HL-60 (cell line): ENCODE measurements at regions not wholly inside any gene's neighbourhood (a gene's known extent, or its start where the extent isn't known, plus 50 kb on each side); places are given as distances from the start of the nearest gene placed in this dataset.

ENCODE experiments used
- DNase-seq, 2 experiments: peaks; one replicate each; pipeline ENCODE4 v3.0.0-alpha.2; 2010 to 2020; ENCODE audit warnings: low read depth in 1 of 2, low spot score in 1 of 2
- H3K27ac ChIP-seq: fragments of 250-450 bp; sonication (Bioruptor Pico); replicated peaks from 2 replicates; pipeline ENCODE4 v1.5.1; 2020; ENCODE audit warnings: mild to moderate bottlenecking, moderate library complexity
- H3K27me3 ChIP-seq: fragments of 250-450 bp; sonication (Bioruptor Pico); 2 replicates; pipeline ENCODE4 v1.5.1; 2021; ENCODE audit warnings: mild to moderate bottlenecking, moderate library complexity; ENCODE audit not compliant: insufficient read depth, poor library complexity, severe bottlenecking
- H3K4me3 ChIP-seq: replicated peaks from 2 replicates; pipeline ENCODE4 v1.5.1; 2011; ENCODE audit warnings: mild to moderate bottlenecking, control low read depth, low read length; ENCODE audit not compliant: insufficient read depth
- GABPA ChIP-seq: IDR thresholded peaks from 2 replicates; pipeline ENCODE4 v1.6.1; 2012; ENCODE audit warnings: low read depth
- POLR2AphosphoS5 ChIP-seq: IDR thresholded peaks from 2 replicates; pipeline ENCODE4 v1.6.1; 2012; ENCODE audit warnings: low read depth
- SPI1 ChIP-seq: IDR thresholded peaks from 2 replicates; pipeline ENCODE4 v1.6.1; 2012; ENCODE audit warnings: low read depth, mild to moderate bottlenecking, borderline replicate concordance
- TF ChIP-seq, protein P1 (sequence below): IDR thresholded peaks from one replicate; pipeline ENCODE4 v1.5.1; 2011; ENCODE audit warnings: low read length, control low read depth, inconsistent platforms; ENCODE audit not compliant: insufficient read depth
- TF ChIP-seq, protein P2 (sequence below): IDR thresholded peaks from 2 replicates; pipeline ENCODE4 v1.6.1; 2012; ENCODE audit warnings: low read depth; ENCODE audit not compliant: insufficient replicate concordance

DNA sequence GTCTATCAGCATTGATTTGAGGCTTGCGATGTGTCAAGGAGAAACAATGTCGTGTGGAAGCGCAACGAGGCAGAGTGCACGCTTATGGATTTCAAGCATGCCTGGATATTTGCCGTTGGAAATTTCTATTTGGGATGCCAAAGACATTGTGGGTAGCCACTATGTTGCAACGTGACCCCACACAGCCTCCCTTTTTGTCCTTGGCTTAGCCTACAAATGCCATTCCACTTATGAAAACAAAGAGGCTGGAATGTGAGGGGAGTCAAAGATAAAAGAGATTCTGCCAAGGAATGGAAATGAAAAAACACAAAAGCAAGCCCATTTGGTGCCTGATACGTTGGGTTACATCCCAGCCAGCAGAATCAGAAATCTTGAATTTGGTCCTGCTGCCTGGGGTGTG is 721.2 kb downstream of the GALR1 start:
- Histone ChIP-seq H3K27me3 (peaks cover 4% of the 10 kb centered on the region), H3K4me3 (no peak overlapping the region), H3K27ac (no peak overlapping the region)
- TF ChIP-seq, protein P1, sequence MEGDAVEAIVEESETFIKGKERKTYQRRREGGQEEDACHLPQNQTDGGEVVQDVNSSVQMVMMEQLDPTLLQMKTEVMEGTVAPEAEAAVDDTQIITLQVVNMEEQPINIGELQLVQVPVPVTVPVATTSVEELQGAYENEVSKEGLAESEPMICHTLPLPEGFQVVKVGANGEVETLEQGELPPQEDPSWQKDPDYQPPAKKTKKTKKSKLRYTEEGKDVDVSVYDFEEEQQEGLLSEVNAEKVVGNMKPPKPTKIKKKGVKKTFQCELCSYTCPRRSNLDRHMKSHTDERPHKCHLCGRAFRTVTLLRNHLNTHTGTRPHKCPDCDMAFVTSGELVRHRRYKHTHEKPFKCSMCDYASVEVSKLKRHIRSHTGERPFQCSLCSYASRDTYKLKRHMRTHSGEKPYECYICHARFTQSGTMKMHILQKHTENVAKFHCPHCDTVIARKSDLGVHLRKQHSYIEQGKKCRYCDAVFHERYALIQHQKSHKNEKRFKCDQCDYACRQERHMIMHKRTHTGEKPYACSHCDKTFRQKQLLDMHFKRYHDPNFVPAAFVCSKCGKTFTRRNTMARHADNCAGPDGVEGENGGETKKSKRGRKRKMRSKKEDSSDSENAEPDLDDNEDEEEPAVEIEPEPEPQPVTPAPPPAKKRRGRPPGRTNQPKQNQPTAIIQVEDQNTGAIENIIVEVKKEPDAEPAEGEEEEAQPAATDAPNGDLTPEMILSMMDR, result no peak
- TF ChIP-seq SPI1 (no peak), POLR2AphosphoS5 (no peak), GABPA (no peak)
- TF ChIP-seq, protein P2, sequence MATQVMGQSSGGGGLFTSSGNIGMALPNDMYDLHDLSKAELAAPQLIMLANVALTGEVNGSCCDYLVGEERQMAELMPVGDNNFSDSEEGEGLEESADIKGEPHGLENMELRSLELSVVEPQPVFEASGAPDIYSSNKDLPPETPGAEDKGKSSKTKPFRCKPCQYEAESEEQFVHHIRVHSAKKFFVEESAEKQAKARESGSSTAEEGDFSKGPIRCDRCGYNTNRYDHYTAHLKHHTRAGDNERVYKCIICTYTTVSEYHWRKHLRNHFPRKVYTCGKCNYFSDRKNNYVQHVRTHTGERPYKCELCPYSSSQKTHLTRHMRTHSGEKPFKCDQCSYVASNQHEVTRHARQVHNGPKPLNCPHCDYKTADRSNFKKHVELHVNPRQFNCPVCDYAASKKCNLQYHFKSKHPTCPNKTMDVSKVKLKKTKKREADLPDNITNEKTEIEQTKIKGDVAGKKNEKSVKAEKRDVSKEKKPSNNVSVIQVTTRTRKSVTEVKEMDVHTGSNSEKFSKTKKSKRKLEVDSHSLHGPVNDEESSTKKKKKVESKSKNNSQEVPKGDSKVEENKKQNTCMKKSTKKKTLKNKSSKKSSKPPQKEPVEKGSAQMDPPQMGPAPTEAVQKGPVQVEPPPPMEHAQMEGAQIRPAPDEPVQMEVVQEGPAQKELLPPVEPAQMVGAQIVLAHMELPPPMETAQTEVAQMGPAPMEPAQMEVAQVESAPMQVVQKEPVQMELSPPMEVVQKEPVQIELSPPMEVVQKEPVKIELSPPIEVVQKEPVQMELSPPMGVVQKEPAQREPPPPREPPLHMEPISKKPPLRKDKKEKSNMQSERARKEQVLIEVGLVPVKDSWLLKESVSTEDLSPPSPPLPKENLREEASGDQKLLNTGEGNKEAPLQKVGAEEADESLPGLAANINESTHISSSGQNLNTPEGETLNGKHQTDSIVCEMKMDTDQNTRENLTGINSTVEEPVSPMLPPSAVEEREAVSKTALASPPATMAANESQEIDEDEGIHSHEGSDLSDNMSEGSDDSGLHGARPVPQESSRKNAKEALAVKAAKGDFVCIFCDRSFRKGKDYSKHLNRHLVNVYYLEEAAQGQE, result no peak
- DNase-seq, result no peak

DNA sequence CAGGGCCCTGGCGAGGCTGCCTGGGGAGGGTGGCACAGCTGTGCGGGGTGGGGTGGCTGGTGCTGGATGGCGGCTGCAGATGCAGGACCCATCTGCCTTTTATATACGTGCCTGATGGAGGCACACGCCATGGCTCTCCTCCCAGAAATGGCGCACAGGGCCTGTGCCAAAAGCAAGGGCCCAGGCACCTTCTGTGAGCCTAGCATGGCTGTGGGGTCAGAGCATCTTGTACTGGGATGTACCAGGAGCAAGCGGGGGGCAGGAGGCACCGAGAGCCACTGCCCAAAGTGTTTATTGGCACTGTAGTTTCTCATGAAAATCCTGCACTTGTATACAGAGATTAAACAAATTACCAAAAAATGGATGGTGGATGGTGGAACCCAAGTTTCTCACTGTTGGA is 724.1 kb downstream of the GALR1 start:
- Histone ChIP-seq H3K27ac (no peak overlapping the region), H3K27me3 (peaks cover 4% of the 10 kb centered on the region), H3K4me3 (no peak overlapping the region)
- TF ChIP-seq SPI1, result no peak
- TF ChIP-seq, protein P2, result no peak
- no peak for TF ChIP-seq POLR2AphosphoS5
- TF ChIP-seq GABPA, result no peak
- TF ChIP-seq, protein P1, result no peak
- DNase-seq, result no peak

DNA sequence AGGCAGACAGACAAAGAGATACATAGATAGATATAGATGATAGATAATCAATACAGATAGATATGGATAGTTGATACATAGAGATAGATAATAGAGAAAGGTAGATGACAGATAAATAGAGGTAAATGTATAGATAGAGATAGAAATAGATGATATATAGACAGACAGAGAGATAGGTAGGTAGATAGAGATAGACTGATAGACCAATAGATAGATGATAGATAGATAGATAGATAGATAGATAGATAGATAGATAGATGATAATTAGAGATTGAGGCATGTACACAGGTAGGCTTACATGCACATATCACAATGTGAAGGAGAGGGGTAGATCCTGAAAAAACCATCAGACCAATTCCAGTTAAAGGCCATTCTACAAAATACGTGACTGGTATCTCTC is 724.7 kb downstream of the GALR1 start:
- Histone ChIP-seq H3K4me3 (no peak overlapping the region), H3K27me3 (peaks cover 4% of the 10 kb centered on the region), H3K27ac (no peak overlapping the region)
- TF ChIP-seq GABPA (no peak), SPI1 (no peak), POLR2AphosphoS5 (no peak)
- no peak for DNase-seq

DNA sequence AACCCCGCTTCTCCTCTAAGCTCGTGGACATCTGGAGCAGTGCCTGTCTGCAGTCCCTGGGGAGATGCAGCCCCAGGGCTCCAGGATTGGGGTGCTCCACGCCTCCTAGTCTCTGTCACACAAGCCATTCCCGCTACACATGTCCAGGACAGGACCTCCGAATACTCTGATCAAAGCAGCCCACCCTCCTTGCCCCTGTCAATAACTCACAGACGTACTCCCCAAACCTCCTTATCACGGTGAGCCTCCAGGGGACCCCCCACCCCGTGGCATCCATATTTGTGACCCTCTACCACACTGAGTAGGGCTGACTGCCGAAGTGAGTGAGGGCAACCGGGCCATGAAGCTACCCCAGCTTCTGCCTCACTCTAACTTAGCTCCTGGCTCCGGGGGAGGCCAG is 727.7 kb downstream of the GALR1 start:
- no peak for DNase-seq
- Histone ChIP-seq H3K27me3 (no peaks in the 10 kb centered on the region), H3K4me3 (no peak overlapping the region), H3K27ac (no peak overlapping the region)
- TF ChIP-seq, protein P1, result no peak
- TF ChIP-seq SPI1, result no peak
- no peak for TF ChIP-seq GABPA
